Vagina (tissue), 2 donors: ENCODE measurements at regions not wholly inside any gene's neighbourhood (a gene's known extent, or its start where the extent isn't known, plus 50 kb on each side); places are given as distances from the start of the nearest gene placed in this dataset.

Experiments used
- CTCF ChIP-seq, 3 experiments: fragments of 450-650 bp in 2 of 3; fragments of 200-600 bp in 1 of 3; sonication (generic) in 1 of 3; IDR thresholded peaks; one replicate each; pipeline ENCODE4 v1.5.1; 2017 to 2019; ENCODE audit warnings: antibody characterized with exemption in 3 of 3, mild to moderate bottlenecking in 2 of 3, moderate library complexity in 2 of 3
- POLR2AphosphoS5 ChIP-seq, 2 donors: sonication (generic); formaldehyde crosslinking; IDR thresholded peaks; one replicate each; pipeline ENCODE4 v1.9.0; 2017; ENCODE audit warnings: antibody characterized with exemption in 2 of 2, mild to moderate bottlenecking in 2 of 2, low read depth in 1 of 2; ENCODE audit not compliant: insufficient read depth in 1 of 2

DNA sequence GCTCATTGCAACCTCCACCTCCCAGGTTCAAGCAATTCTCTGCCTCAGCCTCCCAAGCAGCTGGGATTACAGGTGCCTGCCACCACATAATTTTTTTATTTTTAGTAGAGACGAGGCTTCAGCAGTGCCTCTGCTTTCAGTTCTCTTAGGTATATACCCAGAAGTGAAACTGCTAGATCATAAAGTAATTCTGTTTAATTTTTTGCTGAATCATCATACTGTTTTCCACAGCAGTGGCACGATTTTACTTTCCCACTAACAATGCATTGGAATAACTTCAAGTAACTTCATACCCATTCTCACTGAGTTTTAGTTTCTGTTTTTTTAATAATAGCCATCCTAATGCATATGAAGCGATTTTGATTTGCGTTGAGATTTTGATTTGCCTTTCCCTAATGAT, 148.0 kb upstream of the G2E3 start:
- TF ChIP-seq CTCF (IDR thresholded peaks at IDR 0.05) (no peak), POLR2AphosphoS5 (IDR thresholded peaks at IDR 0.05; ENCODE audit: insufficient read depth in 1 of 2, low read depth in 1 of 2) (no peak)
